G401 (cell line): ENCODE measurements at regions not wholly inside any gene's neighbourhood (a gene's known extent, or its start where the extent isn't known, plus 50 kb on each side); places are given as distances from the start of the nearest gene placed in this dataset.

Experiments used
- DNase-seq: peaks from one replicate; pipeline ENCODE4 v3.0.0-alpha.2; 2015; ENCODE audit warnings: low spot score
- in situ Hi-C: cut with HindIII; loops from 2 replicates; pipeline ENCODE4 v1.10.0; 2016; ENCODE audit warnings: low sequenced_read_pairs, mixed read lengths

DNA sequence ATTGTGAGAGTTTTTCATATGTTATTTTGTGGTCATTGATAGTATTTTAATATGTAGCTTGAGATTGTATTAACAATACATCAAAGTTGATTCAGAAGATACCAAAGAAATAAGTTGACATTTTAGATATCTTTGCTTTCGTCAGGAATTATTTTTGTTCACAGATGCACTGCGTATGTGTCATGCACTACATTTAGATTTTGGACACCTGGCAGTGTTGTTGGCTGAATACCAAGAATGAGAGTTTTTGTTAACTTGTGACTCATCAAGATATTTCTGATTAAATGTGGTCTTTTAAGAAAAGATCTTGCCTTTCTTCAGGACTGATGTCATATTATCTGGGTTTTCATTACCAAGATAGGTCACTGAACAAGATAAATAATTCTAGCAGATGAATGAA is 633.4 kb downstream of the CENPC start:
- no peak for DNase-seq
- in situ Hi-C loops = no loop called here

DNA sequence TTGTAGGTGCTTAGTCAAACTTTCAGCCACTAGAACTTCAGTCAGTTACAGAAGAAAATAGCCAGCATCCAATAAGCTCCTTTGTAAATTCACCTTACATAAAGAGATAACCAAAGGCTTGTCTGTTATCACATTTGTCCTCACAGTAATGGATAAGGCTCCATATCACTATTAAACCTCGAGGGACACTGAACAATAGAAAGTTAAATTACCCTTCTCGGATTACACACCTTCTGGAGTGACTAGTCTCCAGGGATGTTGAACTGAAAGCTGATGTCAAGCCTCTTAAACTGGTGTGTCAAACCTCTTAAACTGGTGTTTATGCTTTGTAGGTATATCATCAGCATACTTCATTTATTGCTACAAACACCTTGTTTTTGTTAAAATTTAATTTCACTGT is 639.0 kb downstream of the CENPC start:
- DNase-seq = no peak
- in situ Hi-C loops = no loop called here

DNA sequence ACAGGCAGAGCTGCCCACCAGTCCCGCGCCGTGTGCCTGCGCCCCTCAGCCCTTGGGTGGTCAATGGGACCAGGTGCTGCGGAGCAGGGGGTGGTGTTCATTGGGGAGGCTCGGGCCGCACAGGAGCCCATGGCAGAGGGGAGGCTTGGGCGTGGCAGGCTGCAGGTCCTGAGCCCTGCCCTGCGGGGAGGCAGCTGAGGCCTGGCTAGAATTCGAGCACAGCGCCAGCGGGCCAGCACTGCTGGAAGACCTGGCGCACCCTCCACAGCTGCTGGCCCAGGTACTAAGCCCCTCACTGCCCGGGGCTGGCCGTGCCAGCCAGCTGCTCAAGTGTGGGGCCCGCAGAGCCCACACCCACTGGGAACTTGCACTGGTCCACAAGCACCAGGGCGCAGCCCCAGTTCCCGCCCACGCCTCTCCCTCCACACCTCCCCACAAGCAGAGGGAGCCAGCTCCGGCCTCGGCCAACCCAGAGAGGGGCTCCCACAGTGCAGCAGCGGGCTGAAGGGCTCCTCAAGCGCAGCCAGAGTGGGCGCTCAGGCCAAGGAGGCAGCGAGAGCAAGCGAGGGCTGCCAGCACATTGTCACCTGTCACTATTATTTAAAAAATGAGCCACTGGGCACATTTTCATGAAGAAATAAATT is 645.8 kb downstream of the CENPC start:
- no peak for DNase-seq
- in situ Hi-C loops = no loop called here

DNA sequence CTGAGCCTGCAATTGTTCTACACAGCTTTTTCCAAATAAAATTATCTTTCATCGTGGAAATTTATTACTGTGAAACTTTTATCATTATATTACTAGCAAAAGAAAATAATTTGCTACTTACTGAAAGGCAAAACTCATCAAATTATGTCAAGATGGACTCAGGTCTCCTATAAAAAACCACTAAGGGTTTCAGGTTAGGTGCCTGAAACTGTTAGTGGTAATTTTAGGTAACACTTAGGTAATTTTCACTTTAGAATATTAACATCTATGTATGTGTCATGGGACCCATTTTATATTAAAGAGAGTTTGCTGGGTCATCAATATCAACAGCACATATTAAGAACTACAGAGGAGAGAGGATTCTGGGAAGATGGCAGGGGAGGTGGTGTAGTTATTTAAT is 651.5 kb downstream of the CENPC start:
- DNase-seq = no peak
- in situ Hi-C loops = no loop called here

DNA sequence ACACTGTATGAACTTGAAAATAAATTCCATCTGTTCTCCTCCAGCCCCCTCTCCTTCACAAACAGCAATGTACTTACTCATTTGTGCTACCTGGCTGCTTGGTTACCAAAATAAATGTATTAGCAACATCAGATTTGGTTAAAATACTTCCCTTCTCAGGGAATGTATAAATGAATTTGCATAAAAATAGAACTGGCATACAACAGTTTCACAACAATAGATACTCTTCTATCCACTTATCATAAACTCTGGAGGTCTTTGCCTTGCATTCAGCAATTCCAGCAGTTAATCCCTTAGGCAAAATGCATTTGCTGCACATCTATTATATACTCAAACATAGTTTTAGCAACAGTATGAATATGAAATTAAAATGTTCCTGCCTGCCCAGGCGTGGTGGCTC is 658.2 kb downstream of the CENPC start:
- in situ Hi-C loops = no loop called here
- DNase-seq = no peak

DNA sequence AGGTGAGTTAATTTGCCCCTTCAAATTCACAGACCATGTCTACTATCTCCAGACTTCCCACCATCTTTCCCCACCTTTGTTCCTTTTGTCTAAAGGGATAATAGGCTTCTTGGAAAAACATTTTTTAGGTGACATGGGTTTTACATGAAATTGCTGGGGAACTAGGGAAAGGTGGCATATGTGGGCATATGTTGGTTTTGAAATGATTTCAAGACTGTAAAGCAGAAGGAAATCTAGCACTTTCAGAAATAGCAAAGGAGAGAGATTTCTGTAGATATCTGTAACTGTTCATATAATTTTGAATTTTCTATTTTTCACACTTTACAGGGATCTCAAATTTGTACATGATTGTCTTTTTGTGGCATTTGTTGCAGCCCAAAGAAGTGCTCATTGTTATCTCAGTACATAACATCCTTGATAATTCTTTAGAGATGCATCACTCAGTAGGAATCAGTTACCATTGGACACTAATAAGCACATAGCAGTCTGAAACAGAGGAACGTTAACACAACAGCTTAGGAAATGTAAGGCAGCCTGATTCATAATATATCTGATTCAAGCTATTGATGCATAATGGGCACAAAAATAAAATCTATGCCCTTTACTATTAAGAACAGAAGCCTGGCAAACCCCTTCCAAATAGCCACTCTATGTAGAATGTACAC is 659.7 kb downstream of the CENPC start:
- DNase-seq = no peak
- in situ Hi-C loops = no loop called here

DNA sequence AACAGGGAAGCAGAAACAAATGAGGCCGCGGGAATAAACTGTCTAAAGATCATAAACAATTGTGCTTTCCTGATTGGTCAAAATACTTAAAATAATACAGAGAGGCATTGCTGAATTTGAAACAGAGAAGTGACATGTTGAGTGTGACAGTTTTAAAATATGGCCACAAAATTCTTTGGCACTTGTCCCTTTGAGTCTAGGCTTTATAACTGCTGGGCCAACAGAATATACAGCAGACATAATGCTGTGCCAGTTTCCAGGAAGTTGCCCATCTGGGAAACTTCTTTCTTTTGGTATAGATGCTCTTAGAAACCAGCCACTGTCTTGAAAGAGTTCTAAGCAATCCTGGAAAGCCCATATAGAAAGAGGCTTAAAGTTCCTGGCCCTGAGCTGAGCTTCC is 668.4 kb downstream of the CENPC start:
- no peak for DNase-seq
- in situ Hi-C loops = no loop called here

DNA sequence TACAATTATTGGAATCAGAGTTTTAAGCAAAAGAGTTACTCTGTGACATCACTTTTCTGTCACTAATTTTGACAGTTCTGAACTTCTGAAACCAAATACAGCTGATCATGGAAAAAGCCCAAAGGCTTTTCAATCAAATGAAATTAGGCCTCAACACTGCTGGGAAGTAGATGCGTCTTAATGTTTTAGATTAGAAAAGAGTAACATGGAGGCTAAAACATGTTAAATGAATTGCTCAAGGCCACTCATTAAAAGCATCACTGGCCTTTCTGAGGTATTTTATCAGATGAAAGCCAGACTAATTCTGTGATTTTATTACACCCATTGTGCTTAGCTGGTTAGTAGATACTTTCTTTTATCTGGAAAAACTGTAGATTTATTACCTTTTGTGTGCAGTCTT is 672.6 kb downstream of the CENPC start:
- in situ Hi-C loops = no loop called here
- no peak for DNase-seq

DNA sequence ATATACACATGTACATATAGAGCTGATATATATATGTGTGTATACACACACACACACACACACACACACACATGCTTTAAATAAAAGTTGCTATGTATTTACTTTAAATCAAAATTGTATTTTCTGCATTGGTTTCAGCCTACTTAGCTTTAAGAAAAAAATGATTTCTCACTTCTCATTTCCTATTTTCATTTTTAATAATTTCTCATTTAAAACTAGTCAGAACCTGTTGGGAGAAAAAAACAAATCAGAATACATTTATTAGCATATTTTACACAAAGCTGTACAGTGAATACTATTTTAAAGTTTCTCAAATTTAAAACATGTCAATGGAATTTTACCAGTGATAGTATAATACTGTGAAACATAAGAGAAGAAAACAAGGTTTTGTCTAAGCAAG is 681.8 kb downstream of the CENPC start:
- in situ Hi-C loops = no loop called here
- no peak for DNase-seq

DNA sequence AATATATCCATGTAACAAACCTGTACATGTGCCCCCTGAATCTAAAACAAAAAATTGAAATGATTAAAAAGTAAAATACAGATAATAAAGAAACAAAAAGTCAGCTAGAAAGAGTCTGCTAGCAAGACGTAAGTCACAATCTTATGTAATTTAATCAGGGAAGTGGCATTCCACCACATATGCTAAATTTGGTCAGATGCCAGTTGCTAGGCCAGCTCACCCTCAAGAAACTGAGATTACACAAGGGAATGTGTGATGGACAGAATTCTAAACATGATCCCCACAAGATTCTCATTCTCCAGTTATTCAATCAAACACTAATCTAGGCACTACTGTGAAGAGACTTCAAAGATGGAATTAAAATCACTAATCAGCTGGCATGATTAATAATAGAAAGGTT is 689.3 kb downstream of the CENPC start:
- in situ Hi-C loops = no loop called here
- no peak for DNase-seq

DNA sequence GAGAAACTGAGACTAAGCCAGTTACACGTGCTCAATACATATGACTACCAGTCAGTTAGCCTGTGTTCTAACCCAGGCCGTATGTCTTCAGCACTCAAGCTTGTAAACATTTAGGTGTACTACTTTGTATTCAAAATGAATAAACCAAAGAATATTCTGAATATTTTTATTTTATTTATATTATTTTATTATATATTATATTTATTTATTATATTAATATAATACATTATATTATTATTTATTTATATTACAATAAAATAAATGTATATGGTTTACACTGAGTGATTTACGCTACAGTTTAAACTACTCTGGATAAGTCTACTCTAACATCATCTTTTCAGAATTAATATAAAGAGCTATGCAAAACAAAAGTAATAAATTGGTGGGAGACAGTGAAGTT is 691.5 kb downstream of the CENPC start:
- DNase-seq = no peak
- in situ Hi-C loops = no loop called here

DNA sequence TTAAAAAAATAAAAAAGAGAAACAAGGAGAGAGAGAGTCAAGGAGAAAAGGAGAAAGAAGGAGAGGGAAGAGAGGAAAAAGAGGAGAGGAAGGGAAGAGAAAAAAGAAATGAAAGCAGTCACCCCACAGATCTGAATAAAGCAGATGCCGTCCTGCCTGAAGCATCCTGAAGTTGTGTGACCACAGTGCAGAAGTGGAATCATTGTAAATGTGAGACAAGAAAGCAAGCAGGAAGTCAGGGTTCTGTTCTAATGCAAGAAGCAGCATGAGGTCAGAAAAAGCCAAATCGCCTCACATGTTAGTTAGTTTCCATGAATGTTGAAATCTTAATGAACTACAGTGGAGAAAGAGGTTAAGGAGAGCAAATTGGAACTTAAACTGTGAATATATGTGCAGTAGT is 692.5 kb downstream of the CENPC start:
- no peak for DNase-seq
- in situ Hi-C loops = no loop called here

DNA sequence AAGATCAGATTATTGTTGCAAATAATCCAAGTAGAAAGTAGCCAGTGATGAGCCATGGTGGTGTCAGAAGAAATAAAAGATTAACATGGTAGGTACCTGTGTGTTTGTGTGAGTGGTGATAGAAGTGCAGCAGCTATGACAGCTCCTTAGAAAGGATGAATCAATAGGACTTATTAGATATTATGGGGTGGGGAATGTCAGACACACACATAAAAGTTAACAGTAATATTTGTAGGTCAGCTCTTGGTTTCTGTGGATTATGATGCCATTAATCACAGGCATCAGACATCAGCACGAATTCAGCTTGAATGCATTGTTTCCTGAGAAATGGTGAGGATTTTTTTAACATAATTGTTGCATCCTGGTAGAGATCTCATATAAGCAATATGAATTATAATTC is 695.7 kb downstream of the CENPC start:
- in situ Hi-C loops = no loop called here
- DNase-seq = no peak

DNA sequence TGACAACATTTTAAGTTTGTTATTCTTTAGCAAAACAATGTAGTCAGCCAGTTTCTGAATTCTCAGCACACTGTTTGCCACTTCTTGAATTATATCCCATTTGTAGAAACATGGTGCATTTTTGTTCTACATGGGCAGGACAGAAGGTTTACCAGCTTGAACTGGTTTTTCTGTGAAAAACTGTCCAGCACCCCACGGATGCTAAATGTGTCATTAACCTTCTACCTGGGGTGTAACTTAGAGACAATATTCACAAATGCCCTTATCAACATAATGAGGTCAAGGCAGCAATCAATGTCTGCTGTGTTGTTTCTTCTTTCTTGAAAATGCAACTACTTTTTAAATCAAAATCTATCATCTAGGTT is 702.6 kb downstream of the CENPC start:
- peak; percentile 24 for DNase-seq
- in situ Hi-C loops = no loop called here

DNA sequence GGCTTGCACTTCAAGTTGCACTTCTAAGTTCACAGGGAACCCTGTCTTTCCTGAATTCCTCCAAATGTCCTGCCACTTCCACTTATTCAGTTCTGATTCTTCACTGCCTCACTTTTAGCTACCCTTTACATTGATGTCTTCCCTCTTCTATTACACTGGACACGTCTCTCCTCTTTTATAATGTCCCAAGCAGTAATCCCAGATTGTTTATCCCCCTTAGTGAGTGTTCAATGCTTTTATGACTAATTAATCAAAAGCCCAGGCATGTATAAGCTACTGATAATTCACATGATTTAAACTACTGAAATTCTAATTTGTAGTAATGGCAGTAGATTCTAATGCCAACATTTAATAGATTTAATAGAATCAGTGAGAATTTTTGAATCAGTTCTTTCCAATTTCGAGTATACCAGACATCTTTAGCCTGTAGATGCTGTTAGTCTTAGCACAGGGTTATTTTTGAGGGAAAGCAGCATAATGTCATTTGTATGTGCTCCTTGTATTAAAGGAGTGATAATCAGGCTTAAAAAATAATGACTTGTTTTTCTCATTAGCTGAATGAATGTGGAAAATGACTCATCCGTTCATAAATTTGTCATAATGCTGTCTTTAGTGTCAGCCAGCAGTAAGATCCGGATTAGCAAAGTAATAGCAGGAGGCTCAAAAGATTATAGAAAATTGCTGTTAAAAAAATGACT is 703.1 kb downstream of the CENPC start:
- in situ Hi-C loops = no loop called here
- no peak for DNase-seq

DNA sequence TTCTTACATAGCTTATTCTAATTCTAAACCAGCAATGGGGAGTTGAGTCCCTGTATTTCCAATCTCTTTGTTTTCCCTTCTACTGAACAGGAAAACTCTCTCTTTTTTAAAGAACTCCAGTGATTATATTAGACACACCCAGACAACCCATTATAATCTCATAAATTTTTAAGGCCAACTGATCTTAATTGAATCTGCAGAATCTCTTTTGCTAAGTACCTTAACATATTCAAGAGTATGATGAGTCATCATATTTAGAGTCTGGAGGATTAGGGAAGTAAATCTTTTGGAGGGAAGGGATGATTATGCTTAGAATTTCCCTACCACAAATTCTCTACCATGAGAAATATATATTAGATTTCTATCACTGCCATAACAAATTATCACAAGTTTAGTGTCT is 705.1 kb downstream of the CENPC start:
- in situ Hi-C loops = no loop called here
- DNase-seq = no peak

DNA sequence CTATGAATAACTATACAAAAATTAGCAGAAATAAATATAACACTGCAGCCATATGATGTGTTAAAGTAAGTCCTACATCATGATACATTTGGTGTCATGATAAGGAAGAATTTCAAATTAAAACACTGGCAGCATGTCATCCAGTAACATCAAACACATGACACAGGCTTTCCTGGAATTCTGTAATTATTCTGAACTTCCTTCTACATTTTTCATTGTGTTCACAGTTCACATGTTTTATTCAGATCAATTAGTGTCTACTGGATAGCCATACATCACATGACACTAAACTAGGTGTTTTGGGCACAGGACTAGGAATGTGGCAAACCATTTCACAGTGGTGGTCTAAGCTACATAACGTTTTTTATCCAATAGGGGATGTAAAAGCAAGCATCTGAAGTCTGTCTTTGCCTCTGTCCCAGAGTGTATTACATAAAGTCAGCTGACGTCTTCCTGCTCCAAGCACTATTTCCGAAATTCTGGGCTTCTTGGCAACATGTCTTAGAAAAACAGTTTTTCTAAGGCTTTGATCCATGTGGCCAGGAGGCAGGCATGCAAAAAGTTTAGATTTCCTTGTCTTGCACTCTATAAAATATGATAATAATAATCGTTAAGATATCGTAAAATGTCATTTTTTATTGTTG is 707.9 kb downstream of the CENPC start:
- in situ Hi-C loops = no loop called here
- no peak for DNase-seq

DNA sequence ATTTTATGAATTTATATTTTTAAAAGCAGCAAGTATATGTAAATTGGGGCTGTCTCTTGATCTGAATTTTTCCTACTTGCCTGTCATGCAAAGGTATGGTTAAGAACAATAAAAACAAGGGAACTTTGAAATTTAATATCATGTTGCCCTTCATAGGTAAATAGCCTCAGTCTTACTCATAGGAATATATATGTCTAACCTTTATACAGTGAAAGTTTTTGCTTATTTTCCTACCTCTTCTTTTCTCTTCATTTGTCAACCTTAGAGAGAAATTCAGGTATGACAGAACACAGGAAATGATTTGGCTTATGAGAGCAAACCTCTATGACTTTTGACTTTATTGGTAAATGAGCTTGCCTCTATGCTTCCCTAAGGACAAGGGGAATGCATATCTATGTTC is 716.0 kb downstream of the CENPC start:
- in situ Hi-C loops = no loop called here

DNA sequence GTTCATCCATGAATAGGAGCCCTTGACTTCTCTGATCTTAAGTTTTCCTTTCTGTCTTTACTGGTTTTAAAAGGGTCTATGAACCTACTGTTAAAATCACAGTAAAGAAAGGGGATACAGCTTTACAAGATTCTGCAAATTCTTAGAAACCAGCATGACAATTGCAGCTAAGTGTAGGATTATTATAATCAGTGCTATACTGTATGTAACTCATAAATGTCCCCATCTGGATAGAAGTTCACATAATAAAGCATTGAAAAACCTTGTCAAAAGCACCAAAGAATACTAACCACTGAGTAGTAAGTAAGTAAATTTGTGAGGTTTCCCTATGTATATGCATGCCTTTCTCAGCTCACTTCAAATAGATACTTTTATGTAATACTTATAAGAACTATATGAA is 724.6 kb downstream of the CENPC start:
- in situ Hi-C loops = no loop called here
- no peak for DNase-seq

More for the DNA sequence above, 716.0 kb downstream of the CENPC start:
- no peak for DNase-seq

DNA sequence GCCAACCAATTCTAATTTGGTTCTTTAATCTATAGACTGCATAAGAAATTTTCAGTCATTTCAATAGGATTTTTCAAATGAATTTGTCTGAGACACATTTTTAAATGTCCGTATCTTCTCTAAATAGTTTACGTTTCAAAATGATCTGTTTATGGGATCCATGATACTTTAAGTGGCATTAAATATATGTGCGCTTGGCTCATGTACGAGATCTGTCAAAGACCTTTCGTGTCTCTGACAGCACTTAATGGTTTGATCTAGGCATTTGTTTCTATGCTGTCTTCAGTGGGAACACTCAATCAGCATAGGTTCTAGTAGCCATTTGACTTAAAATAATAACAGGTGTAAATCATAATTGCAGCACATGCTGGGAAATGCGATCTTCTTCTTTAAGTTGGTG is 731.0 kb downstream of the CENPC start:
- DNase-seq = no peak
- in situ Hi-C loops = no loop called here
